Suppressor macrophage treated with lipopolysaccharide for 4 hours (primary cell): ENCODE measurements at regions not wholly inside any gene's neighbourhood (a gene's known extent, or its start where the extent isn't known, plus 50 kb on each side); places are given as distances from the start of the nearest gene placed in this dataset.

Experiments used
- DNase-seq: peaks from one replicate; pipeline ENCODE4 v3.0.0-alpha.2; 2020

DNA sequence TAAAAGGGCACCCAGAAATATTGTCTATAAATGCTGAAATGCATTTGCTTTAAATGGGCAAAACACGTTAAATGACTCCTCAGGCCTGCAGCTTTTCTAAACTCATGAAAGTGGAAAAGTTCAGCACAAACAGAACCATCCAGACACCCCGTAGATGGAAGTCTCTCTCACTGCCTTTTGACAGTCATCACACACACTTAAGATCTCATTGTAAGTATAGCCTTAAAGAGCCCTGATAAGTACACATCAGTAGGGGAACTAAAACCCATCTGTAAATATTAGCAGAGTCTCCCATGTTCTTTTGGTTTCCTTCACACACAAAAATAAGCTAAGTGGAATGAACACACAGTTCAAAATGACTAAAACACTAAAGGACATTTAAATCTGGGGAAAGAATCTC lies 166.7 kb downstream of the LTN1 start:
- no peak for DNase-seq

GRCh38 chr21:28823429-28823828 lies 169.2 kb downstream of the LTN1 start:
- DNase-seq: no peak

DNA sequence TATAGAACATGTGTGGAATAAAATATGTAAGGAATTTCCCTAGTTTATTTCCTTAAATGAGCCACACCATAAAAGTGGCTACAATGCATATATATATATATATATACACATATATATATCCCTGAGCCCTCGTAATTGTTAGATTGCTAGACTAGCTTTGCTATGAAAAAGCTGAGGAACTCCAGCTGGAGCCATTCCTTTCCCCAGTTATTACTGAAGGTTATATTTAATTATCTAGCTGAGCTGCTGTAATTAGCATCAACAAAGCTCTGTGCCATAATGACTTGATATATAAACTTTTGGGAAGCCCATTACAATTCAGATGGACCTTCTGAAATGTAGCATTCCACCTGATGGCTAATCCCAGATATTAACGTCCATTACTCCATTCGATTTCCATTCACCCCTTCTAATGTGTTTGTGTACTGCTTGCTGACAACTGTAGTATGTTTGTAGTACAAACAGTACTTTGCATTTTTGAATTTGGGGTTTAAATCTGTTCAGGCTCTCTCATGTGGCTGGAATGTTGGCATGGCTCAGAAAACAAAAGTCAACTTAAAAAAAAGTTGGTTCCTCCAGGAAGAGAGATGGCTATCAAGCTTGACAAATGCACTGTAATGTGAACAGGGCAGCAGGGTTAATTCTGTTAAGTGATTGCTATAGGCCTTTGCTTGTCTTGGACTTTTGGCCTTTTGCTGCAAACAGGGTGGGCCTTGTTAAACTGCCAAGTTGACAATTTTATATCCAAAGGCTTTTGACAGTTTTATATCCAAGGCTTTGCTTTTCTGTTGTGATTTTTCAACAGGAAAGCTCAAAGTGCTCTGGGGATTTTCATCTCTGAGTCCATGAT lies 170.0 kb downstream of the LTN1 start:
- DNase-seq: no peak

DNA sequence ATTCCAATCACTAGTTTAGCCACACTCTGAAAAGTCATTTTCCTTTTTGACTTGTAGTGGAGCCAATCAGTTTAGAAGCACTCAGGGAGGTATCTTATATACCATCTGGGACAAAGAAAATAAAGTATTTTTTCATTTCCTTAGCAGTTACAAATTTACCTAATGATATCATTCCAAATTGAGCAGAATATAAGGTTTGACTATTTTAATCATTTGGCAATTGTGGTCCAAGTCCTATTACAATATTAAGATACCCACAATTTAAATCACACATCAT lies 170.6 kb downstream of the LTN1 start:
- no peak for DNase-seq

DNA sequence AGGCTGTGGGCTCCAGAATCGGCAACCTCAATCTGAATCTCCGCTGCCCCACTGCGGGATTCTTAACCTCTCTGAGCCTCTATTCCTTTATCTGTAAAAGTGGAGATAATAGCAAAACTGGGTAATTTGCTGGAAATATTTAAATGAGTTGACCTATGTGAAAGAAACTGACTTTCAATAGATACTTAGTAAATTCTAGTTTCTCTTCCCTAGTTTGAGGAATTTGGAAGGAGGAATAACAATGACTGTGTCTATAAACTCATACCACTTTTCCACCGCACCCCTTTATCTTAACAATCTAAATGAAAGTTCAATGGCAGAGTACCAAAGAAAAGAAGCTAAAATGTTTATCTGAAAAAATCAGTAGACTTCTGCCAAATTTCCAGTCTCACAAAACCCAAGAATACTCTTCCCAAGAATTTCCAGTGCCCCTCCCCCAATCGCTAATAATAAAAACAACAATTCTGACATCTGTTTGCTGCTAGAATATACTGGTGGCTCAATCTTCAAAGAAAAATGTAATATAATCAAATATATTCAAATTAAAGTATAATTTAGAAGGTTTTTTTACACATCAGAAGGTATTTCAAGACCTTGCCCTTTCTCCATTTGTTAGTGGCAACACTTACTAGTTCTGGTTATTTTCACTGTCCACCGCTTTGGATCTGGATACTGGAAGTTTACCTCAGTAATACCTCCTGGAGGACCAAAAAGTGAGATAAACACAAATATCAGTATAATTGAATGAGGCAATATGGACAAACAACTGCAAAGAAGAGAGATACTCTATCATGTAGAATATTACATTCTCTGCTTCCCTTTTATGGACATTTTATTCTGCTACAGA lies 171.2 kb downstream of the LTN1 start:
- no peak for DNase-seq

- no peak for DNase-seq
Measured at GRCh38 chr21:28818663-28819278, 173.9 kb downstream of the LTN1 start.

DNA sequence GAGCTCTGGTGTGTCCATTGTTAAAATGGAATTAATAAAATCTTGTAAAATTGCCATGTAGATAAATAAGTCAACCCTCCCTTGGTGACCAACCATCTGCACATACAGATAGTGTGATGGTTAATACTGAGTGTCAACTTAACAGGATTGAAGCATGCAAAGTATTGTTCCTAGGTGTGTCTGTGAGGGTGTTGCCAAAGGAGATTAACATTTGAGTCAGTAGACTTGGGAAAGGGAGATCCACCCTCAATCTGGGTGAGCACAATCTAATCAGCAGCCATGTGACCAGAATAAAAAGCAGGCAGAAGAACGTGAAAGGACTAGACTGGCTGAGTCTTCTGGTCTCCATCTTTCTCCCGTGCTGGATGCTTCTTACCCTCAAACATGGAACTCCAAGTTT lies 174.8 kb downstream of the LTN1 start:
- DNase-seq: no peak

GRCh38 chr21:28811860-28812259 lies 180.8 kb downstream of the LTN1 start:
- DNase-seq: no peak

GRCh38 chr21:28810826-28811524 lies 181.7 kb downstream of the LTN1 start:
- no peak for DNase-seq

DNA sequence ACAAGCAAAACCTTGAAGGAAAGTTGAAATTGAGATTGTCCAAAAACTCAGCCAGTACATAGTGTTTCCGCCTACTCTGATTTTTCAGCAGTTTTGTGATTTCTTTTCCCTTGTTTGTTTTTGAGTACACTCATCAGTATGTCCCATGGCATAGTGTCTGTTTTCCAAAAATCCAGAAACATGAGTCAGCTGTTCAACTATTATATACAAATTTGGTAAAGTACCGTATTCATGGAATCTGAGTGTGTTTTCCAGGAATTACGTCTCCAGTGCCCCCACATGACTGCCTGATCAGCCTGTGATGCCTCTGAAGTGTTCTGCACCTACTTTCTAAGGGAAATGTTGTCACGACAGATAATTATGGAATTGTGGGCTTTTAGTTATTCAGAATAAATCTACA lies 186.8 kb downstream of the LTN1 start:
- no peak for DNase-seq

GRCh38 chr21:28804089-28804670 lies 188.5 kb downstream of the LTN1 start:
- no peak for DNase-seq

DNA sequence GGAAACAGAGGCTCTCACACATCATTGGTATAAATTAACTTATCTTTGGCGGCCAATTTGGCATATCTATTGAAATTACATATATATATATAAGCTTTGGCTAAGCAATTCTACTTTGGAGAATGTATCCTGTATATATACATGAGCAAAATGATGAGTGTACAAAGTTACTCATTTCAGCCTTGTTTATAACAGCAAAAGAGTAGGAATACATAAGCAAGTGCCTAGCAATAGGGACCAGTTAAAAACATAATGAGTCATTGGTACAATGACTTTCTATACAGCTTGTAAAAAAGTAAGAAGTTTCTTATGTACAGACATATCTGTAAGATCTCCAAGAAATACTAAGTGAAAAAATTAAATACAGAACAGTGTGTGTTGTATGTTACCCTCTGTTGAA lies 190.8 kb downstream of the LTN1 start:
- no peak for DNase-seq

DNA sequence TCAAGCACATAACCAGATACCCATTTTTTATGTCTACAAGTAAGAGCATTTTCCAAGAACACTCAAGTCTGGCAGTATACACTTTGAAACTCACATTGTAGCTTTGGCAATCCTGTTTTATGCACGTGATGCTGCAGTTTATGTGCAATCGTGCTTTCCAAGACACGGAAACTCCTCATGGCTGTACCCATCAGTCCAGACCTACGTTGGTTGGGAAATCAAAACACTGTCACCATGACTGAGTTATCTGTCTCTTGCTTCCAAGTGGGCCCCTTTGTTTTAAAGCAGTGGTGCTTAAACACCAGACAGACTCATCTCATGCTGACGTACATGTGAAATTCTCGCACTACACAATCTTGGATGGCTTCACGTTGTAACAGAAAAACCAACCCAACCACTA lies 192.8 kb downstream of the LTN1 start:
- no peak for DNase-seq

DNA sequence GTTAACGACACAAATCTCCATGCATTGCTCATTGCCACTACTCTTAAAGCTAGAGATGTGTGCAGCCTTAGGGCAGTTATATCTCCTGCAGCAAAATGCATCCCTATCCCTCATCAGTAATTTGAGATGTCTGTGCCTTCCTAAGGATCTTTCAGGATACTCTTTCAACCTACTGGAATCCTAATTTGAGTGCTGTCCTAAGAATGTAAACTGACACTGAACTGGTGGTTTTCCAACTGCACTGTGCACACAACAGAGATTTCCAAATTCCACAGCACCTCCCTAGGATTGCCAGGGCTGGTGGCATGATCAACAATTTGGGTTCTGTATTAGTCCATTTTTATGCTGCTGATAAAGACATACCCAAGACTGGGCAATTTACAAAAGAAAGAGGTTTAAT lies 193.9 kb downstream of the LTN1 start:
- DNase-seq: no peak

GRCh38 chr21:28795251-28795650 lies 197.4 kb downstream of the LTN1 start:
- no peak for DNase-seq

DNA sequence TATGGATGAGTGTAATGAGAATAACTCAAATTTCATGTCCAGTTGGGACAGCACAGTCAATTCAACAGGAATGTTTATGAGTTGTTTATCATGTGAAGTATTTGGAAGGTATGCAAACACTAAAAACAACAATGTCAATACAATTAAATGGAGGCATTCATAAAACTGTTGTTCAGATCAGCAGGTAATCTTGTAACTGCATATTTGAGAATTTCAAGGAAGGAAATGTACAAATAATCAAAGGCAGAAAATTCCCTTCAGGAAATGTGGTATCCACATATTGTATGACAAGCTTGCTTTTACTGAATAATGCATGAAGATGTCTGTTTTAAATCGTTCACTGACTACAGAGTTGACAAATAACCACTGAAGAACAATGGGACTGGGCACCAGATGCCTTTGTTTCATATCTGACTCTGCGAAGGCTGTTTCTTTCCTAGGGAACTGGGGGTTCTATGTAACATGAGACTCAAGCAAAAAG lies 198.3 kb downstream of the LTN1 start:
- DNase-seq: no peak

DNA sequence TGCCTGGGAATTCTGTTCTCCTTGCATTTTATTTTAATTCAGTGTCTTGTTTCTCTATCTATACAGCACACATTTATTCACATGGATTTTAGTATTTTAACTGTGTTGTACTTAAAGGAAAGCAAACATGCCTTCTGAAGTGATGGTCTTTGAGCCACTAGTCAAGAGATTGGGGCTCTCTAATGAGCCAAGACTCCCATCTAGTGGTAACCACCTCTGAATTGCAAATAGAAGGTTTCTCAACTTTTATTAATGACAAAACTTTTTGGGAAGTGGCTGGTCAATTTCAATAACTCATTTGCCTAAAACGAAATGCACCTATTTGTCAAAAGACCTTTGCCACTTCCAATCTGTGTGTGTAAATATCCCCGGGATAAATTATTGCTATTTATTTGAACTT lies 199.6 kb downstream of the LTN1 start:
- no peak for DNase-seq

DNA sequence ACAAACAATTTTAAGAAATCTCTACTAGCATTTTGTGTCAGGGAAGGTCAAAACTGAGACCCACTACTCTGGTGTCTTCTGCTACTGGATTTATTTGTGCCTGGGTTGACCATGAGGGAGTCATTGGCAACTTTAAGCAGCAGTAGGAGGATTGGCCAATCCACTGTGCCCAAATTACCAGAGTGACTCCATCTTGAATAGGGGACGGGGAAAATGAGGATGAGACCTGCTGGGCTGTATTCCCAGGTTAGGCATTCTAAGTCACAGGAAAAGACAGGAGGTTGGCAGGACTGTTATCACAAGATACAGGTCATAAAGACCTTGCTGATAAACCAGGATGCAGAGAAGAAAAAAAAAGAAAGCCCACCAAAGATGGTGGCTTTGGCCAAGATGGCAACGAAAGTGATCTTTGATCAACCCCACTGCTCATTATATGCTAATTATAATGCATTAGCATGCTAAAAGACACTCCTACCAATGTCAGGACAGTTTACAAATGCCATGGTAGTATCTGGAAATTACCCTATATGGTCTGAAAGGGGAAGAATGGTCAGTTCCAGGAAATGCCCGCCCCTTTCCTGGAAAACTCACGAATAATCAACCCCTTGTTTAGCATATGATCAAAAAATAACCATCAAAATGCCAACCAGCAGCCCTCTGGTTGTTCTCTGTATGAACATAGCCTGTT lies 200.9 kb downstream of the LTN1 start:
- peak; percentile 5 for DNase-seq

- DNase-seq: no peak
Measured at GRCh38 chr21:28790335-28790734, 202.3 kb downstream of the LTN1 start.

GRCh38 chr21:28789523-28789922 lies 203.2 kb downstream of the LTN1 start:
- no peak for DNase-seq

DNA sequence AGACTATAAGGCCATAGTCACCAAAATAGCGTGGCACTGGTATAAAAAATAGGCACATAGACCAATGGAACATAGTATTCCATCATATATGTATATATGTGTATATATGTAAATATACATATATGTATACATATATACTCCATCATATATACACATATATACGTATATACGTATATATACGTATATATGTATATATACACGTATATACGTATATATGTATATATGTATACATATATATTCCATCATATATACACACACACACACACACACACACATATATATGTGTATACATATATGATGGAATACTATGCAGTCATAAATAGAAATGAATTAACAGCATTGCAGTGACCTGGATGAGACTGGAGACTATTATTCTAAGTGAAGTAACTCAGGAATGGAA lies 204.6 kb downstream of the LTN1 start:
- DNase-seq: no peak

DNA sequence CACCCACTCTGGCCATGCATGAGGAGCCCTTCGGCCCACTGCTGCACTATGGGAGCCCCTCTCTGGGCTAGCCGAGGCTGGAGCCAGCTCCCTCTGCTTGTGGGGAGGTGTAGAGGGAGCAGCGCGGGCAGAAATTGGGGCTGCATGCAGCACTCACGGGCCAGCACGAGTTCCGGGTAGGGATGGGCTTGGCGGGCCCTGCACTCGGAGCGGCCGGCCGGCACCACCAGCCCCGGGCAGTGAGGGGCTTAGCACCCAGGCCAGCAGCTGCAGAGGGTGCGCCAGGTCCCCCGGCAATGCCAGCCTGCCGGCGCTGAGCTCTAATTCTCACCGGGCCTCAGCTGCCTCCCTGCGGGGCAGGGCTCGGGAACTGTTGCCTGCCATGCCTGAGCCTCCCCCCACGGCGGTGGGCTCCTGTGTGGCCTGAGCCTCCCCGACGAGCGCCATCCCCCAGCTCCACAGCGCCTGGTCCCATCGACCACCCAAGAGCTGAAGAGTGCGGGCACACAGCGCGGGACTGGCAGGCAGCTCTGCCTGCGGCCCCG lies 209.0 kb downstream of the LTN1 start:
- DNase-seq: no peak
